CD4-positive, CD25-positive, alpha-beta regulatory T cell (primary cell): ENCODE measurements at regions not wholly inside any gene's neighbourhood (a gene's known extent, or its start where the extent isn't known, plus 50 kb on each side); places are given as distances from the start of the nearest gene placed in this dataset.

Experiments
- ATAC-seq, 2 donors: fragments of 150-1000 bp; cut with Tn5 transposase; one replicate each; pipeline ENCODE4 v1.10.0; 2021; ENCODE audit warnings: low read depth in 2 of 2, moderate number of reproducible peaks in 2 of 2, moderate library complexity in 1 of 2
- DNase-seq, 3 donors: peaks; one replicate each; pipeline versions ENCODE4 v3.0.0 to v3.0.0-alpha.2; 2012 to 2022; ENCODE audit warnings: mixed read lengths in 1 of 3
- H3K27ac ChIP-seq: one replicate; pipeline ENCODE4 v1.7.0; 2013; ENCODE audit warnings: mild to moderate bottlenecking, low read length; ENCODE audit not compliant: insufficient read depth, poor library complexity, severe bottlenecking
- H3K27me3 ChIP-seq: one replicate; pipeline ENCODE4 v1.7.0; 2013; ENCODE audit warnings: low read length; ENCODE audit not compliant: control insufficient read depth, insufficient read depth
- H3K36me3 ChIP-seq: one replicate; pipeline ENCODE4 v1.7.0; 2013; ENCODE audit warnings: mild to moderate bottlenecking, low read length, moderate library complexity; ENCODE audit not compliant: control insufficient read depth, insufficient read depth
- H3K4me1 ChIP-seq: 2 replicates; pipeline ENCODE4 v1.7.0; 2013; ENCODE audit warnings: mild to moderate bottlenecking, low read length; ENCODE audit not compliant: insufficient read depth, control insufficient read depth, poor library complexity, severe bottlenecking
- H3K4me3 ChIP-seq: one replicate; pipeline ENCODE4 v1.7.0; 2013; ENCODE audit warnings: low read depth, mild to moderate bottlenecking, low read length, moderate library complexity
- H3K9me3 ChIP-seq, 2 experiments: 1 replicate in 1 of 2; 2 replicates in 1 of 2; pipeline ENCODE4 v1.7.0; 2013; ENCODE audit warnings: low read length in 2 of 2, mild to moderate bottlenecking in 1 of 2, moderate library complexity in 1 of 2; ENCODE audit not compliant: control insufficient read depth in 2 of 2
- H3K27ac Mint-ChIP-seq, 3 donors: one replicate each; pipeline ENCODE4 v1.8.0; 2020 to 2022; ENCODE audit warnings: mild to moderate bottlenecking in 3 of 3, mixed read lengths in 3 of 3, moderate library complexity in 2 of 3
- H3K27me3 Mint-ChIP-seq: one replicate; pipeline ENCODE4 v1.8.0; 2022; ENCODE audit warnings: mild to moderate bottlenecking, mixed read lengths
- H3K36me3 Mint-ChIP-seq: one replicate; pipeline ENCODE4 v1.8.0; 2020; ENCODE audit warnings: mixed read lengths
- H3K4me1 Mint-ChIP-seq, 4 donors: one replicate each; pipeline ENCODE4 v1.8.0; 2020 to 2022; ENCODE audit warnings: mixed read lengths in 4 of 4, mild to moderate bottlenecking in 1 of 4
- H3K4me3 Mint-ChIP-seq, 4 donors: one replicate each; pipeline ENCODE4 v1.8.0; 2020 to 2022; ENCODE audit warnings: mild to moderate bottlenecking in 4 of 4, mixed read lengths in 4 of 4, moderate library complexity in 3 of 4
- H3K9me3 Mint-ChIP-seq, 7 donors: one replicate each; pipeline ENCODE4 v1.8.0; 2020 to 2022; ENCODE audit warnings: mixed read lengths in 7 of 7, mild to moderate bottlenecking in 3 of 7, moderate library complexity in 2 of 7

GRCh38 chr1:189927641-189928040, 550.0 kb downstream of the BRINP3 start:
- H3K9me3 Mint-ChIP-seq, result peaks cover 3 to 34% (median 11%) of the 10 kb centered on the region in 7 donors
- no peak overlapping the region for H3K4me3 ChIP-seq
- no peak overlapping the region for H3K27ac Mint-ChIP-seq
- peaks cover 0 to 4% of the 10 kb centered on the region in 2 experiments for H3K9me3 ChIP-seq
- no peaks in the 10 kb centered on the region for H3K27me3 ChIP-seq
- H3K4me1 Mint-ChIP-seq, result no peaks in the 10 kb centered on the region
- H3K27me3 Mint-ChIP-seq, result no peaks in the 10 kb centered on the region
- H3K36me3 ChIP-seq, result no peaks in the 10 kb centered on the region
- H3K4me3 Mint-ChIP-seq, result no peak overlapping the region
- H3K4me1 ChIP-seq, result no peaks in the 10 kb centered on the region
- ATAC-seq, result no peak
- H3K36me3 Mint-ChIP-seq, result no peaks in the 10 kb centered on the region
- DNase-seq, result no peak
- H3K27ac ChIP-seq, result no peak overlapping the region

- Histone ChIP-seq H3K27me3 (no peaks in the 10 kb centered on the region), H3K4me3 (no peak overlapping the region), H3K9me3 (peaks cover 0 to 4% of the 10 kb centered on the region in 2 experiments), H3K4me1 (no peaks in the 10 kb centered on the region), H3K27ac (no peak overlapping the region), H3K36me3 (no peaks in the 10 kb centered on the region)
- H3K27me3 Mint-ChIP-seq, result no peaks in the 10 kb centered on the region
- no peak overlapping the region for H3K4me3 Mint-ChIP-seq
- ATAC-seq (no peak), DNase-seq (no peak)
- no peaks in the 10 kb centered on the region for H3K36me3 Mint-ChIP-seq
- H3K4me1 Mint-ChIP-seq, result no peaks in the 10 kb centered on the region
- peaks cover 3 to 31% (median 8%) of the 10 kb centered on the region in 7 donors for H3K9me3 Mint-ChIP-seq
- H3K27ac Mint-ChIP-seq, result no peak overlapping the region
Observed at GRCh38 chr1:189929501-189930099, 548.1 kb downstream of the BRINP3 start.

- Mint-ChIP-seq H3K4me1 (no peaks in the 10 kb centered on the region), H3K4me3 (no peak overlapping the region), H3K9me3 (peaks cover 0 to 35% (median 9%) of the 10 kb centered on the region in 7 donors), H3K27me3 (no peaks in the 10 kb centered on the region), H3K27ac (no peak overlapping the region), H3K36me3 (no peaks in the 10 kb centered on the region)
- no peak for DNase-seq
- no peaks in the 10 kb centered on the region for H3K4me1 ChIP-seq
- no peak for ATAC-seq
- H3K4me3 ChIP-seq, result no peak overlapping the region
- no peak overlapping the region for H3K27ac ChIP-seq
- no peaks in the 10 kb centered on the region for H3K36me3 ChIP-seq
- H3K9me3 ChIP-seq, result peaks cover 0 to under 1% of the 10 kb centered on the region in 2 experiments
- no peaks in the 10 kb centered on the region for H3K27me3 ChIP-seq
Observed at GRCh38 chr1:189936861-189937260, 540.8 kb downstream of the BRINP3 start.

DNA sequence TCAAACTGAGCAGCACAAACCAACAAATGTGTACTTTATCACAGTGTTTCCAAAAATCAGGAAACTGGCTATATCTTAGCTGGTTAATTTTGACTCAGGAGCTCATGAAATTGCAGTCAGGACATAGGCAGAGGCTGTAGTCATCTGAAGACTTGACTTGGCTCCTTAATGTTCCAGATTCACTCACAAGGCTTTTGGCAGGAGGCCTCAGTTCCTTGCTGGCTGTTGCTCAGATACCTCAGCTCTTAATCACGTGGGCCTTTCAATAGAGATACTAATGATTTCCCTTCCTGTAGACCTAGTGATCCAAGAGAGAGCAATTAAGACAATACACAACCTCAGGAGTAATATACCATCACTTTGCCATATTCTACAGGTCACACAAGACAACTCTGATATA, 537.7 kb downstream of the BRINP3 start:
- H3K27ac ChIP-seq, result no peak overlapping the region
- H3K27me3 Mint-ChIP-seq, result no peaks in the 10 kb centered on the region
- no peak overlapping the region for H3K4me3 ChIP-seq
- no peaks in the 10 kb centered on the region for H3K4me1 ChIP-seq
- no peaks in the 10 kb centered on the region for H3K4me1 Mint-ChIP-seq
- H3K4me3 Mint-ChIP-seq, result no peak overlapping the region
- DNase-seq, result no peak
- no peaks in the 10 kb centered on the region for H3K27me3 ChIP-seq
- H3K27ac Mint-ChIP-seq, result no peak overlapping the region
- H3K9me3 Mint-ChIP-seq, result peaks cover 0 to 17% (median 5%) of the 10 kb centered on the region in 7 donors
- ATAC-seq, result no peak
- H3K36me3 Mint-ChIP-seq, result no peaks in the 10 kb centered on the region
- H3K36me3 ChIP-seq, result no peaks in the 10 kb centered on the region
- no peaks in the 10 kb centered on the region for H3K9me3 ChIP-seq

GRCh38 chr1:189941922-189942321, 535.7 kb downstream of the BRINP3 start:
- Mint-ChIP-seq H3K36me3 (no peaks in the 10 kb centered on the region), H3K27ac (no peak overlapping the region), H3K9me3 (peaks cover 0 to 19% (median 5%) of the 10 kb centered on the region in 7 donors), H3K27me3 (no peaks in the 10 kb centered on the region), H3K4me1 (no peaks in the 10 kb centered on the region), H3K4me3 (no peak overlapping the region)
- Histone ChIP-seq H3K9me3 (no peaks in the 10 kb centered on the region), H3K4me3 (no peak overlapping the region), H3K27ac (no peak overlapping the region), H3K27me3 (no peaks in the 10 kb centered on the region), H3K4me1 (no peaks in the 10 kb centered on the region), H3K36me3 (no peaks in the 10 kb centered on the region)
- ATAC-seq (no peak), DNase-seq (no peak)

DNA sequence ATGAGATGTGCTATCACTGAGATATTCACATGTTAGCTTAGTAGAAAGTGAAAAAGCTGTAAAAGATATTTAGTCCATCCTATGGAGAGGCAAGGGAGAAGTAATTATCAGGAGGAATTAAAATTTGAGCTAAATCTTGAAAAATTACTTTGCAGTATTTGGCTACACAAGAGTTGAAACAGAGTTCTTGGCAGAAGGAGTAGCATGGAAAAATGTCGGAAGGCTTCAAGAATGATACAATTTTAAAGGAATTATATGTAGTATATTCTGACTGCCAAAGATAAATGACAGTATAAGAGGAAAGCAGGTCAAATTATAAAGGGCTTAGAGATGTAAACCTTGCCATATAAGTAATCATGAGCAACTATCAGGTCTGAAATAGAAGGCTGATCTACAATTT, 518.9 kb downstream of the BRINP3 start:
- Histone ChIP-seq H3K27me3 (no peaks in the 10 kb centered on the region), H3K9me3 (no peaks in the 10 kb centered on the region), H3K4me1 (no peaks in the 10 kb centered on the region), H3K27ac (no peak overlapping the region), H3K36me3 (no peaks in the 10 kb centered on the region), H3K4me3 (no peak overlapping the region)
- Mint-ChIP-seq H3K27me3 (no peaks in the 10 kb centered on the region), H3K4me3 (no peak overlapping the region), H3K9me3 (peaks cover 0 to 9% (median 3%) of the 10 kb centered on the region in 7 donors), H3K27ac (no peak overlapping the region), H3K36me3 (no peaks in the 10 kb centered on the region), H3K4me1 (no peaks in the 10 kb centered on the region)
- no peak for ATAC-seq
- DNase-seq, result no peak

DNA sequence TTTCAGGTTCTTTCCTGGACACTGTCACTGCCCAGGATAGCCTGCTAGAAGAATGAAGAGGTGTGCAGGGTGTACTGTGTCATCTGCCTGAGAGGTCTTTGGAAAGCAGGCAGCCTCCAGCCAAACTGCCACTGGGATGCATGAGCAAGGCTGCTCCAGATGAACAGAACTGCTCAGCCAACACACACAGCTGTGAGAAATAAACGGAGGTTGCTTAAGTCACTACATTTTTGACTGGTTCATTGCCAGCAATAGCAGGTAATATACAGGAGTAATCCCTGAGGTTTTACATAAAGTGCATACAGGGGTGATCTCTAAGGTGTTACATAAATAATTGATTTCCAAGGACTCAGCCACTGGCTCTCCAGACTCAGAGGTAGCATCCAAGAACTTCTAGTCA, 516.9 kb downstream of the BRINP3 start:
- Mint-ChIP-seq H3K9me3 (peaks cover 0 to 9% (median 3%) of the 10 kb centered on the region in 7 donors), H3K4me3 (no peak overlapping the region), H3K36me3 (no peaks in the 10 kb centered on the region), H3K4me1 (no peaks in the 10 kb centered on the region), H3K27me3 (no peaks in the 10 kb centered on the region), H3K27ac (no peak overlapping the region)
- Histone ChIP-seq H3K27me3 (no peaks in the 10 kb centered on the region), H3K4me3 (no peak overlapping the region), H3K36me3 (no peaks in the 10 kb centered on the region), H3K27ac (no peak overlapping the region), H3K9me3 (no peaks in the 10 kb centered on the region), H3K4me1 (no peaks in the 10 kb centered on the region)
- DNase-seq, result no peak
- ATAC-seq, result no peak

DNA sequence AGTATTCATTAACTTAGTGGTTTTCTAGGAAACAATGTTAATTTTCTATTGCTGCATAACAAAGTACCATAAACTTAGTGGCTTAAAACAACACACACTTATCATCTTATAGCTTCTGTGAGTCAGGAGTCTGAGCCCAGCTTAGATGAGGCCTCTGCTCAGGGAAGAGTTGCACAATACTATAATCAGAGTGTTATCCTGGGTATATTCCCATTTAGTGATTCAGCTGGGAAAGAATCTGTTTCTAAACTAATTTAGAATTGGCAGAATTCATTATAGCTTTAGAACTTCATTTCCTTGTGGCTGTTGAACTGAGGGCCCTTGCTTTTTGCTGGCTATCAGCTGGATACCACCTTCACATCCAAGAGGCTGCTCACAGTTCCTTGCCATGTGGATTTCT, 515.5 kb downstream of the BRINP3 start:
- H3K27me3 ChIP-seq, result no peaks in the 10 kb centered on the region
- H3K27me3 Mint-ChIP-seq, result no peaks in the 10 kb centered on the region
- no peaks in the 10 kb centered on the region for H3K4me1 ChIP-seq
- ATAC-seq (no peak), DNase-seq (no peak)
- H3K36me3 Mint-ChIP-seq, result no peaks in the 10 kb centered on the region
- H3K27ac ChIP-seq, result no peak overlapping the region
- no peak overlapping the region for H3K27ac Mint-ChIP-seq
- no peaks in the 10 kb centered on the region for H3K36me3 ChIP-seq
- no peaks in the 10 kb centered on the region for H3K4me1 Mint-ChIP-seq
- peaks cover 0 to 9% (median 5%) of the 10 kb centered on the region in 7 donors for H3K9me3 Mint-ChIP-seq
- H3K4me3 Mint-ChIP-seq, result no peak overlapping the region
- no peak overlapping the region for H3K4me3 ChIP-seq
- H3K9me3 ChIP-seq, result no peaks in the 10 kb centered on the region
